Renal pelvis (tissue), 1 donor: ENCODE measurements at regions not wholly inside any gene's neighbourhood (a gene's known extent, or its start where the extent isn't known, plus 50 kb on each side); places are given as distances from the start of the nearest gene placed in this dataset.
"Not testable (repeated sequence)": the region's sequence is repeated elsewhere in the genome, so short reads cannot be mapped to it uniquely, and the experiment has no call there.

Source experiments
- DNase-seq: peaks from one replicate; pipeline ENCODE4 v3.0.0-alpha.2; 2013

- no peak for DNase-seq
Observed at GRCh38 chr5:120150770-120151169, 313.3 kb upstream of the PRR16 start.

DNA sequence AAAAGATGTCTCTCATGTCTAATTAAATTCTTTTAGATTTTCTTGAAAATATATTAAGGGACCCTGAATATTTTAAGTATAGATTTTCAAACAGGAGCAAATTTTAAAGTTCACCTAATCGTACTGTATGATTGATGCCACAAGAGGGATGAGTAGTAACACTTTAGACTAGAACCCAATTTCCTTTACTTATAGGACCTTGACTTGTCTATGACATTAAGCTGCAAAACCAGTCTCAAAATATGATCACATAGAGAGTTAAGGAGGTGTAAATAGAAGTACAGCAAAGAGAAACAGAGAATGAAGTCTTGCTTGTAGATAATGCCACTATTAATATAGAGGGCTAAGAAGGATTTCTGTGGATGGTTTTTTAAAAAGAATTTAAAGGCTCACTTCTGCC, 312.9 kb upstream of the PRR16 start:
- DNase-seq, result no peak

DNA sequence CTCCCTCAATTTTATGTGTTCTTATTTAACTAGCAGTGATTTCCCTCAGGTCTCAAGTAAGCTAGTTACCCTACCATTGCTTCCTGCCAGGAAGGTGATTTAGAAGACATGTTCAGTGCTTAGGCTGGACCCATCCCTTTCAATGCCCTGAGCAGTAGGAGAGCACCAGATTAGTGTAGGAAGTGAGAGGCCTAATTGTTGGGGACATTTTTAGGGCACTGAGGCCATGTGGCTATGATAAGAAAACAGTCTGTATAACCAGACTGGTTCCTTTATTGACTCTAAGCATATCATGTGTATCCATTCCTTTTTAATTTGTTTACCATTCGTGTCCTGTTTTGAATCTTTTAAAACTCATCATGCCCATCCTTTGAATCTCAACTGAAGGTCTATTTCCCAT, 312.3 kb upstream of the PRR16 start:
- no peak for DNase-seq

DNA sequence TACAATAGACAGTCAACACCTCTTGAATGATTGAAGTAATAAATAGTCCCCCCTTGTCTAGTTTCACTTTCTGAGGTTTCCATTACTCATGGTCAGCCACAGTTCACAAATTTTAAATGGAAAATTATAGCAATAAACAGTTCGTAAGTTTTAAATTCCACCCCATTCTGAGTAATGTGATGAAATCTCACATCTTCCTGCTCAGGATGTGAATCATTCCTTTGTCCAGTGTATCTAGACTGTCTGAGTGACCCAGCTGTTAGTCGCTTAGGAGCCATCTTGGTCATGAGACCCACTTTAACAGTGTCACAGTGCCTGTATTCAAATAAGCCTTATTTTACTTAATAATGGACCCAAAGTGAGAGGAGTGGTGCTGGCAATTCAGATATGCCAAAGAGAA, 311.6 kb upstream of the PRR16 start:
- no peak for DNase-seq

- no peak for DNase-seq
Observed at GRCh38 chr5:120152931-120153330, 311.2 kb upstream of the PRR16 start.

DNA sequence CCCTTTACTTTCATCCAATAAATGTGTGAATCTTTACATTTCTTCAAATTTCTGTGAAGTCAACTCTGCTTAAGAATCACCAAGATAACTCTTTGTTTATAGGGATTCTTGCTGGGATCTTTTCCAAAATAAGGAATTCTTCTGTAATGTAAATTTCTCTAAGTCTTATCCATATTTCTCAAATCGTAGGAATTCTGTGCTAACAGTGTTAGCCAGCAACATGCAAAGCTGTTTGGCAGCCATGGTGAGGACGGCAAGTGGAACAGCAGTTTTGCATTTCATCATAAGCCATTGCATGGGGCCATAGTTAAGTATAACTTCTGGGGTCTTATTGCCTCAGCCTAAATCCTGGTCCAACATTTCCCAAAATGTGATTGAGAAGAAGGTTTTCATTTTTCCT, 310.5 kb upstream of the PRR16 start:
- no peak for DNase-seq

GRCh38 chr5:120155873-120156272, 308.2 kb upstream of the PRR16 start:
- DNase-seq, result no peak

DNA sequence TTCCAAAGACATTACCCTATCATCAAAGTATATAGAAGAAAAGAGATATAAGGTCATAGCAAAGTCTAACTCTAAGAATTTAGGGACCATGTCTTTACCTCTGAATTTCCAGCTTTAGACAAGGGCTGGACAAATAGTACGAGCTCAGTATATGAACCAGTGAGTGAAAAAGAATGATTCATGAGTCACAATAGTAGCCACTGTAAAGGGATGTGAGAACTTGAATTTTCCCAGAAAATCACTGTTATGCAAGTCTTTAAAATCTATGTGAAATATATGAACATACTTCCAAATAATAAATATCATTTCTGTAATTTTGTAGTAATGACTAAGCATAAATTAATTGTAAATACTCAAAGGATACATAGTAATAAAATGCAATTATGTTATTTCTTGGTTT, 305.9 kb upstream of the PRR16 start:
- DNase-seq, result no peak

DNA sequence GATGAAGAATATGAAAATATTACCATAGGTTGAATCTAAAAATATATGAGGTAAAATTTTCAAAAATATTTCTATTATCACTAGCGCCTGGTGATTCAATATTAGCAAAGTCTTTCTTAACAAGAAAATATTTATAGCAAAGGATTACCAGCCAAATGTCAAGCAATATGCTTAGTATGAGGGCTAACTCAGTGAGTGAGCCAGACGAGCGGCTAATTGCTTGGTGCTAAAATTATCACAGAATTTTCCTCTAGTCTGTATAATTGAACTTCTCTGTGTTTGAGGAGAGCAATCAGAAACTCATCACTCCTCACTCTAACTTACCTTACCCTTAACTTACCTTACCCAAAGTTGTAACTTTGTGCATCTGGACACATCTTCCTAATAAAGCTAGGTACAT, 304.9 kb upstream of the PRR16 start:
- no peak for DNase-seq

DNA sequence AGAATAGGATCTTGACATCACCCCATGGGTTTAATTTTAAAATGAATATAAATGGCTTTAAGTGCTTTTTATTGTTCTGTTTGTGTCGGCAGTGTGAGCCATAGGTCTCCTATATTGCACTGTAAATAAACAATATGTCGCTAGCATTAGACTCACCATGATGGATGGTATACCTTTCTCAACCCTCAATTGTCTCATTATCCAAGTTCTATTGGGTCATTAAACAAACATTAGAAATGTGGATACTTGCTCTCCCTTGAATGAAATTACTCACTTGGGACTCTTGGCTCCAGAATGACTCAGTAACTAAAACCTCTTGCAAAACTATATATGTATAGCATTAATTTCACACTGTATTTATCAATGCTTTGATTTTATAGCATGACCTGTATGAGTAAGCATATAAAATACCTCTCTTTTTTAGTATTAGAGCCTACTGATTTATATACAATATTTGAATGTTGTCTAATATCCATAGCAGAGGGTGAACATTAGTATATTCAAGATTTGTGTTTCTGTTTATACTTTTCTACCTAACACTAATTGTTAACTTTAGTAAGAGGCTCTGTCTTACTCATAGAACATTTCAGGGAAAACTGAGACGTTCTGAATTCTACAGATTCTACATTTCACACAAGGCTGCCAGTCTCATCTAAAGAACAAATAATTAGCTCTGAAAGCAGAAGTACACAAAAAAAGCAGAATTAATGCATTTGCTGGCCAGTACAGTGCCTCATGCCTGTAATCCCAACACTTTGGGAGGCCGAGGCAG, 303.8 kb upstream of the PRR16 start:
- no peak for DNase-seq

DNA sequence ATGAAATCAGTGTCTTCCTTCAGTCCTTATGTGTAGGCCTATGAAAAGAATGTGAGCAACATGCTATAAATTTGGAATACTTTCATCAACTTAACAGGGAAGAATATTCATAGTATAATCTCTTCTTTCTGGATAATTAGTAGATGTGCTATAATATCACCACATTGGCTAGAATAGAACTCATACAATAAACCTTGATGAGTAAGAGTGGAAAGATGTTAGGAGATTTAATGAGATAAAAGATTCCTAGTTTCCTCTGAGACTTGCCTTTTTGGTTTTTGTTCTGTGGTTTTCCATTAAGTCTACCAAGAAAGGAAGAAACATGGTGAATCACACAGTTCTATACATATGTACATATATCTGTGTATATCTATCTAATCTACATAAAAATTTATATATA, 301.8 kb upstream of the PRR16 start:
- DNase-seq, result no peak

DNA sequence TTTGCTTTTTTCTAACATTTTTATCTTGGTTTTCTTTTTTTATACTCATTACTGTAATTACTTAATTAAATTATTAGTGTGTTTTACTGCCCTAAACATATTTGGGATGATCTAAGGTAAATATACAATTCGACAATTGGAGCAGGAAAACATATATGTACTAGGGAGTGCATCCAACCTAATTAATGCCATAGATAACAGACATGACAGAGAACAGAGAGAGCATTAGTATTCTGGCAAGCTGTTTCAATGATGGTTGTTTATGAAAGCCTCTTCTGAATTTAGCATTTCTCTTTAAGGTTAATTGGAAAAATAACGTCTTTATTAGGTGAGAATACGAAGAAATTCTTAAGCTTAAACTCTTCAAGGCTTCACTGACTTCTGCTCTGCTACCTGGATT, 300.1 kb upstream of the PRR16 start:
- DNase-seq, result no peak

DNA sequence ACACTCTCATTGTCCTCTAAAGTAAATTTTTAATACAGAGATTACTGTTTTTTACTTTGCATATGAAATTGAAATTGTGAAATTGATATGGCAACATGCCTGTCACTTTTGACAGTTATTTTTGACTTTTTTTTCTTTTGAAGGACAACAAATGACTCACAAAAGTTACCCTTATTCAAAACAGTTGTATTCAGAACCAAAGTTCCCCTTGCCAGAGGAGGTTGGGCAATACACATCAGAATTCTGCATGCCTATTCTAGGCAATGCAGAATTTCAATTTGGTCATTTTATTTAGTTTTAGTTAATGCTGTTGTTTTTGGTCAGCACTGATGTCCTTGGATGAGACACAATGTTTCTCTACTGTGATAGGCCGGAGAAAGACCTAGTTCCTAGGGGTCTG, 299.1 kb upstream of the PRR16 start:
- DNase-seq, result no peak

DNA sequence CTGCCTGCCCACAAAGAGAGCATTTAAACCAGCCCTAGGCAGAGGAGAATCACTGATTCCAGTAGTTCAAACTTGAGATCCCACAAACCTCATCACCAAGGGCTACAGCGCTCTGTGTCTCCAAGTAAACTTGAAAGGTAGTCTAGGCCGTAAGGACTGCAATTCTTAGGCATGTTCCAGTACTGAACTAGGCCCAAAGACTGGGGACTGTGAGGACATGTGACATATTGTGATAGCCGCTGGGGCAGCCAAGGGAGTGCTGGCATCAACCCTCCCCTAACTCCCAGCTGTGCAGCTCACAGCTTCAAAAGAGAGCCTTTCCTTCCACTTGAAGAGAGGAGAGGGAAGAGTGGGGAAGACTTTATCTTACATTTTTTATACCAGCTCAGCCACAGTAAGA, 291.0 kb upstream of the PRR16 start:
- no peak for DNase-seq

GRCh38 chr5:120174089-120174488, 290.0 kb upstream of the PRR16 start:
- no peak for DNase-seq

GRCh38 chr5:120181238-120181637, 282.9 kb upstream of the PRR16 start:
- not testable (repeated sequence) for DNase-seq

- DNase-seq, result not testable (repeated sequence)
Observed at GRCh38 chr5:120194650-120195049, 269.4 kb upstream of the PRR16 start.

- DNase-seq, result no peak
Observed at GRCh38 chr5:120199559-120199958, 264.5 kb upstream of the PRR16 start.

- DNase-seq, result no peak
Observed at GRCh38 chr5:120207129-120207528, 257.0 kb upstream of the PRR16 start.

- DNase-seq, result no peak
Observed at GRCh38 chr5:120217001-120217400, 247.1 kb upstream of the PRR16 start.

GRCh38 chr5:120219988-120220387, 244.1 kb upstream of the PRR16 start:
- no peak for DNase-seq

GRCh38 chr5:120225524-120225923, 238.6 kb upstream of the PRR16 start:
- DNase-seq, result no peak

DNA sequence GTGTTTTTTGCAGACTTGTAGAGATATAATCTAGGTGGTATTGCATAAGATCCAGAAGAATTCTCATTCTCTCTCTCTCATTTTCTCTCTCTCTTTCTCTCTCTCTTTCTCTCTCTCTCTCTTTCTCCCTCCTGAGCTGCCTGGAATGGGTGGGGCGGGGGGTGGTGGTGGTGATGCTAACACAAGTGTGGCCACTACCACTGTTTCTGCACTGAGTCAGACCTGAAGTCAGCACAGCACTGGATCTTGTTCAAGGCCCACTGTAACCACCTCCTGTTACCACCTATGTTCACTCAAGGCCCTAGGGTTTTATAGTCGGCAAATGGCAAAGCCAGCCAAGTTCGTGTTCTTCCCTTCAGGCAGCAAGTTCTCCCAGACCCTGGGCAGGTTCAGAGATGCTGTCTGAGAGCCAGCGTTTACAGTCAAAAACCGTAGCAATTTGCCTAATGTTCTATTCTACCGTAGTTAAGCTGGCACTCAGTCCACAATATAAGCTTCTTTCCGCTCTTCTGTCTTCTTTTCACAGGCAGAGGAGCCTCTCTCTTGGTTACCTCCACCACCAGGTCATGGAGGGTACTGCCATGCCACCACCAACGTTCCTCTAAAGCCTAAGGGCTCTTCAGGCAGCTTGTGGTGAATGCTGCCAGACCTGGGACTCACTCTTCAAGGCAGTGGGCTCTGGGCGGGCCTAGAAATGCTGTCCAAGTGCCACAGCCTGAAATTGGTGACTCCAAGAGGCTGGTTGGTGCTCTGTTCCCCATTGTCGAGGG, 235.7 kb upstream of the PRR16 start:
- DNase-seq, result no peak

DNA sequence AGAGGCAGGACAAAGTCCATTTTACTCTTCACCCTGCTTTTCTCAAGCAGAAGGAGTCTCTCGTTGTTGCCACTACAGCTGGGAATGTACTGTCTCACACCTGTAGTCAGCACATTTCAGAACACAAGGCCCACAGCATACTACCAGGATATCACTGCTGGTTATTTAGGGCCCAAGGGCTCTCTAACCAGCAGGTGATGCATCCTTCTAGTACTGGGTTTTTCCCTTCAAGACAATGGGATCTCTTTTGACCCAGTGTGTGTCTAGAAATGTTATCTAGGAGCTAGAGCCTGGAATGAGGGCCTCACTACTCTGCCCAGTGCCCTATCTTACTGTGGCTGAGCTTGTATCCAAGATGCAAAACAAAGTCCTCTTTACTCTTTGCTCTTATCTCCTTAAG, 235.1 kb upstream of the PRR16 start:
- DNase-seq, result no peak
